SK-N-SH treated with all-trans-retinoic acid at 6 μM for 48 hours (cell line): ENCODE measurements at regions not wholly inside any gene's neighbourhood (a gene's known extent, or its start where the extent isn't known, plus 50 kb on each side); places are given as distances from the start of the nearest gene placed in this dataset.

Experiments used
- ATAC-seq: fragments of 200-7000 bp; cut with Tn5 transposase; 3 replicates; pipeline ENCODE4 v1.9.1; 2020; ENCODE audit warnings: mild to moderate bottlenecking, moderate library complexity
- ARNTL ChIP-seq: fragments of 450-650 bp; formaldehyde crosslinking; IDR thresholded peaks from 2 replicates; pipeline ENCODE4 v1.5.0; 2020; ENCODE audit warnings: low read depth, mild to moderate bottlenecking, moderate library complexity, borderline replicate concordance
- BACH2 ChIP-seq: fragments of 250-450 bp; sonication (Bioruptor Pico); IDR thresholded peaks from 2 replicates; pipeline ENCODE4 v1.9.0; 2021; ENCODE audit warnings: mild to moderate bottlenecking, borderline replicate concordance
- CSDC2 ChIP-seq: fragments of 250-450 bp; sonication (Bioruptor Pico); IDR thresholded peaks from 2 replicates; pipeline ENCODE4 v1.5.0; 2020; ENCODE audit warnings: mild to moderate bottlenecking, moderate library complexity
- CSRNP3 ChIP-seq: fragments of 250-450 bp; sonication (Bioruptor Pico); IDR thresholded peaks from 2 replicates; pipeline ENCODE4 v1.5.1; 2021; ENCODE audit warnings: mild to moderate bottlenecking, moderate library complexity
- ESRRG ChIP-seq: fragments of 250-450 bp; sonication (Bioruptor Pico); IDR thresholded peaks from 2 replicates; pipeline ENCODE4 v1.6.1; 2021; ENCODE audit warnings: mild to moderate bottlenecking
- GLIS3 ChIP-seq: fragments of 250-450 bp; sonication (Bioruptor Pico); IDR thresholded peaks from 2 replicates; pipeline ENCODE4 v1.5.0; 2020; ENCODE audit warnings: mild to moderate bottlenecking, moderate library complexity
- ISL1 ChIP-seq: fragments of 250-450 bp; sonication (Bioruptor Pico); IDR thresholded peaks from 2 replicates; pipeline ENCODE4 v2.1.2; 2022; ENCODE audit warnings: mild to moderate bottlenecking, moderate library complexity
- OSR1 ChIP-seq: fragments of 250-450 bp; sonication (Bioruptor Pico); IDR thresholded peaks from 2 replicates; pipeline ENCODE4 v1.8.0; 2022; ENCODE audit warnings: moderate library complexity, mild to moderate bottlenecking, inconsistent platforms
- PPARA ChIP-seq: fragments of 250-450 bp; sonication (Bioruptor Pico); IDR thresholded peaks from 2 replicates; pipeline ENCODE4 v1.5.0; 2020; ENCODE audit warnings: mild to moderate bottlenecking, borderline replicate concordance
- RARB ChIP-seq: fragments of 250-450 bp; sonication (Bioruptor Pico); IDR thresholded peaks from 2 replicates; pipeline ENCODE4 v1.8.0; 2021; ENCODE audit warnings: mild to moderate bottlenecking, moderate library complexity
- SNAI2 ChIP-seq: fragments of 250-450 bp; sonication (Bioruptor Pico); IDR thresholded peaks from 2 replicates; pipeline ENCODE4 v1.5.0; 2020; ENCODE audit warnings: mild to moderate bottlenecking, moderate library complexity
- TCF4 ChIP-seq: fragments of 250-450 bp; sonication (Bioruptor Pico); IDR thresholded peaks from 2 replicates; pipeline ENCODE4 v1.8.0; 2021; ENCODE audit warnings: mild to moderate bottlenecking, moderate library complexity, borderline replicate concordance
- TOX ChIP-seq: fragments of 250-450 bp; sonication (Bioruptor Pico); IDR thresholded peaks from 2 replicates; pipeline ENCODE4 v1.8.0; 2021; ENCODE audit warnings: mild to moderate bottlenecking, moderate library complexity, borderline replicate concordance
- TSHZ2 ChIP-seq: fragments of 250-450 bp; sonication (Bioruptor Pico); IDR thresholded peaks from 2 replicates; pipeline ENCODE4 v1.5.0; 2020; ENCODE audit warnings: mild to moderate bottlenecking, moderate library complexity
- ZC3H10 ChIP-seq: fragments of 250-450 bp; sonication (Bioruptor Pico); IDR thresholded peaks from 2 replicates; pipeline ENCODE4 v1.5.1; 2021; ENCODE audit warnings: mild to moderate bottlenecking, moderate library complexity
- ZFP3 ChIP-seq: fragments of 250-450 bp; sonication (Bioruptor Pico); IDR thresholded peaks from 2 replicates; pipeline ENCODE4 v1.5.0; 2020; ENCODE audit warnings: mild to moderate bottlenecking, moderate library complexity
- ZFP30 ChIP-seq: fragments of 450-650 bp; formaldehyde crosslinking; IDR thresholded peaks from 2 replicates; pipeline ENCODE4 v1.5.0; 2022; ENCODE audit warnings: mild to moderate bottlenecking, moderate library complexity
- ZNF565 ChIP-seq: fragments of 450-650 bp; formaldehyde crosslinking; conservative IDR thresholded peaks from 2 replicates; pipeline ENCODE4 v1.5.0; 2020; ENCODE audit warnings: low read depth, mild to moderate bottlenecking, moderate library complexity
- ZNF70 ChIP-seq: fragments of 450-650 bp; formaldehyde crosslinking; IDR thresholded peaks from 2 replicates; pipeline ENCODE4 v1.5.0; 2020; ENCODE audit warnings: mild to moderate bottlenecking, moderate library complexity
- ZNF8 ChIP-seq: fragments of 450-650 bp; formaldehyde crosslinking; IDR thresholded peaks from 2 replicates; pipeline ENCODE4 v1.5.0; 2020; ENCODE audit warnings: mild to moderate bottlenecking, moderate library complexity
- TF ChIP-seq, protein P1 (sequence below): fragments of 250-450 bp; sonication (Bioruptor Pico); IDR thresholded peaks from 2 replicates; pipeline ENCODE4 v1.8.0; 2021; ENCODE audit warnings: low read depth, mild to moderate bottlenecking, moderate library complexity, borderline replicate concordance
- TF ChIP-seq, protein P2 (sequence below): fragments of 250-450 bp; sonication (Bioruptor Pico); IDR thresholded peaks from 2 replicates; pipeline ENCODE4 v1.8.0; 2020; ENCODE audit warnings: mild to moderate bottlenecking, moderate library complexity, borderline replicate concordance

DNA sequence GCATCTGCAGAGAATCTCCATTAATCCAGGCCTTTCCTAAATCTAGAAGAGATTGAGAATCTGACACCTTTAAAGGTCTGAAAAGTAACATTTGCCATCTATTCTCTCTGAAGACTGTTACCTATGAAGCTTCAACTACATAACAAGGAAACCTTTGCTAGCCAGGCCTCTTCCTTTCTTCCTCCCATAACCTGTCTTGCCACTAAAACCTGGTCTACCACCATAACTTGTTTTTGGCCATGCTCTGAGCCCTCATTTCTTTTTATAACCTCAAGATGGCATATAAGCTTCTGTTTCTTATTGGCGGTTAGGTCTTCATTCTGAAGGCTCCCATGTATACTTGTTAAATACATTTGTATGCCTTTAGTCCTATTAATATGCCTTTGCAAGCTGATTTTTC lies 348.4 kb upstream of the MEOX2 start (continued):
- TF ChIP-seq TSHZ2 (CRISPR knock-in tag) (no peak), TOX (CRISPR knock-in tag) (no peak), ISL1 (CRISPR knock-in tag) (no peak), ESRRG (CRISPR knock-in tag) (no peak)

GRCh38 chr7:16034353-16034752 lies 347.9 kb upstream of the MEOX2 start:
- TF ChIP-seq, protein P1, sequence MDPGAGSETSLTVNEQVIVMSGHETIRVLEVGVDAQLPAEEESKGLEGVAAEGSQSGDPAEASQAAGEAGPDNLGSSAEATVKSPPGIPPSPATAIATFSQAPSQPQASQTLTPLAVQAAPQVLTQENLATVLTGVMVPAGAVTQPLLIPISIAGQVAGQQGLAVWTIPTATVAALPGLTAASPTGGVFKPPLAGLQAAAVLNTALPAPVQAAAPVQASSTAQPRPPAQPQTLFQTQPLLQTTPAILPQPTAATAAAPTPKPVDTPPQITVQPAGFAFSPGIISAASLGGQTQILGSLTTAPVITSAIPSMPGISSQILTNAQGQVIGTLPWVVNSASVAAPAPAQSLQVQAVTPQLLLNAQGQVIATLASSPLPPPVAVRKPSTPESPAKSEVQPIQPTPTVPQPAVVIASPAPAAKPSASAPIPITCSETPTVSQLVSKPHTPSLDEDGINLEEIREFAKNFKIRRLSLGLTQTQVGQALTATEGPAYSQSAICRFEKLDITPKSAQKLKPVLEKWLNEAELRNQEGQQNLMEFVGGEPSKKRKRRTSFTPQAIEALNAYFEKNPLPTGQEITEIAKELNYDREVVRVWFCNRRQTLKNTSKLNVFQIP = no peak
- TF ChIP-seq ZNF70 (CRISPR knock-in tag) (no peak), PPARA (CRISPR knock-in tag) (no peak), ZFP30 (CRISPR knock-in tag) (no peak), ZC3H10 (CRISPR knock-in tag) (no peak), ARNTL (no peak), OSR1 (CRISPR knock-in tag) (no peak), ZNF8 (no peak), RARB (CRISPR knock-in tag) (no peak)

DNA sequence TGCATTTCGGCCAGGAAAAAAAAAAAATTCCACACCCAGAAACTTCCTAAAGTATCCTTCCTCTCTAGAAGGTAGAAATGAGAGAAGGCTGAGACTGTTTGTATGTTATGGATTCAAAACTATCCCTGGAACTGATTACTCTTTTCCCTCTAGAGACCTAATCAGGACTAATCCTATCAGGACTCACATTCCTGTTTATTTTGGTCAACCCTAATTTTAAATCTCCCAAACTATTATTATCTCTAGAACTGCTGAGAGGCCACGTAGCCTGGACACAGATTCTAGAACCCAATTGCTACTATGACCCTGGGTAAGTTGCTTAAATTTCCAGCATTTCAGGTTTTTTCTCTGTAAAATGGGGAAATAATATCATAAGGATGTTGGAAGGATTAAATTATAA lies 346.8 kb upstream of the MEOX2 start:
- TF ChIP-seq TCF4 (CRISPR knock-in tag) (no peak), ZC3H10 (CRISPR knock-in tag) (no peak), RARB (CRISPR knock-in tag) (no peak), TSHZ2 (CRISPR knock-in tag) (no peak), ISL1 (CRISPR knock-in tag) (no peak), ZNF8 (no peak), ZFP30 (CRISPR knock-in tag) (no peak), CSDC2 (no peak), BACH2 (CRISPR knock-in tag) (no peak), OSR1 (CRISPR knock-in tag) (no peak), ESRRG (CRISPR knock-in tag) (no peak), ZNF565 (CRISPR knock-in tag) (no peak), TOX (CRISPR knock-in tag) (no peak), ZFP3 (no peak), CSRNP3 (CRISPR knock-in tag) (no peak), SNAI2 (CRISPR knock-in tag) (no peak), GLIS3 (CRISPR knock-in tag) (no peak)
- TF ChIP-seq, protein P2, sequence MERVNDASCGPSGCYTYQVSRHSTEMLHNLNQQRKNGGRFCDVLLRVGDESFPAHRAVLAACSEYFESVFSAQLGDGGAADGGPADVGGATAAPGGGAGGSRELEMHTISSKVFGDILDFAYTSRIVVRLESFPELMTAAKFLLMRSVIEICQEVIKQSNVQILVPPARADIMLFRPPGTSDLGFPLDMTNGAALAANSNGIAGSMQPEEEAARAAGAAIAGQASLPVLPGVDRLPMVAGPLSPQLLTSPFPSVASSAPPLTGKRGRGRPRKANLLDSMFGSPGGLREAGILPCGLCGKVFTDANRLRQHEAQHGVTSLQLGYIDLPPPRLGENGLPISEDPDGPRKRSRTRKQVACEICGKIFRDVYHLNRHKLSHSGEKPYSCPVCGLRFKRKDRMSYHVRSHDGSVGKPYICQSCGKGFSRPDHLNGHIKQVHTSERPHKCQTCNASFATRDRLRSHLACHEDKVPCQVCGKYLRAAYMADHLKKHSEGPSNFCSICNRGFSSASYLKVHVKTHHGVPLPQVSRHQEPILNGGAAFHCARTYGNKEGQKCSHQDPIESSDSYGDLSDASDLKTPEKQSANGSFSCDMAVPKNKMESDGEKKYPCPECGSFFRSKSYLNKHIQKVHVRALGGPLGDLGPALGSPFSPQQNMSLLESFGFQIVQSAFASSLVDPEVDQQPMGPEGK (CRISPR knock-in tag) = no peak
- TF ChIP-seq, protein P1 = no peak
- TF ChIP-seq, all 23 proteins: peak for 0
- ATAC-seq = no peak

More at GRCh38 chr7:16034353-16034752, 347.9 kb upstream of the MEOX2 start:
- ATAC-seq = no peak
